ENCODE measurements at regions not wholly inside any gene's neighbourhood (a gene's known extent, or its start where the extent isn't known, plus 50 kb on each side); places are given as distances from the start of the nearest gene placed in this dataset.
A peak's percentile ranks its signal among the peaks of the same experiment; 100 is the strongest.
"Not testable (repeated sequence)": the region's sequence is repeated elsewhere in the genome, so short reads cannot be mapped to it uniquely, and the experiment has no call there.

- TF ChIP-seq ZNF512B (CRISPR knock-in tag; IDR thresholded peaks at IDR 0.05; ENCODE audit: borderline replicate concordance) (peak; percentile 69; the same call in 1 of the 2 replicates), AFF4 (CRISPR knock-in tag; IDR thresholded peaks at IDR 0.05) (peak; percentile 97), REPIN1 (CRISPR knock-in tag; IDR thresholded peaks at IDR 0.05; ENCODE audit: borderline replicate concordance, low read depth) (peak; percentile 35; the same call in 1 of the 2 replicates), ONECUT2 (CRISPR knock-in tag; IDR thresholded peaks at IDR 0.05) (0 out of 2 replicates have a peak, but pooled peaks have one; percentile 21), BRD4 (CRISPR knock-in tag; IDR thresholded peaks at IDR 0.05) (0 out of 2 replicates have a peak, but pooled peaks have one; percentile 43), HDAC2 (CRISPR knock-in tag; IDR thresholded peaks at IDR 0.05) (peak; percentile 28; the same call in 1 of the 2 replicates), HNF1A (CRISPR knock-in tag; IDR thresholded peaks at IDR 0.05; ENCODE audit: borderline replicate concordance) (0 out of 2 replicates have a peak, but pooled peaks have one; percentile 49), RBM22 (optimal IDR thresholded peaks at IDR 0.05; ENCODE audit: low read length) (peak; percentile 80), ZNF589 (CRISPR knock-in tag; conservative IDR thresholded peaks at IDR 0.05) (0 out of 2 replicates have a peak, but pooled peaks have one; percentile 21), ZC3H4 (CRISPR knock-in tag; IDR thresholded peaks at IDR 0.05; ENCODE audit: borderline replicate concordance) (peak; percentile 95), SALL2 (CRISPR knock-in tag; IDR thresholded peaks at IDR 0.05) (0 out of 2 replicates have a peak, but pooled peaks have one; percentile 24), POLR2AphosphoS5 (IDR thresholded peaks at IDR 0.05; ENCODE audit: low read depth, low read length) (peak; percentile 81), ZNF503 (CRISPR knock-in tag; IDR thresholded peaks at IDR 0.05) (peak; percentile 38; the same call in 1 of the 2 replicates), KAT7 (CRISPR knock-in tag; IDR thresholded peaks at IDR 0.05; ENCODE audit: borderline replicate concordance) (peak; percentile 46; the same call in 1 of the 2 replicates)
- TF ChIP-seq HNF1A (IDR thresholded peaks at IDR 0.05; ENCODE audit: low read depth): not testable (repeated sequence)
Observed at GRCh38 chr6:27808242-27809066, 103.7 kb downstream of the OR2B2 start (continued).

Measured in HepG2 (cell line).